ENCODE measurements at regions not wholly inside any gene's neighbourhood (a gene's known extent, or its start where the extent isn't known, plus 50 kb on each side); places are given as distances from the start of the nearest gene placed in this dataset.

GRCh38 chr11:70669281-70669680 lies 271.0 kb downstream of the CTTN start:
- TF ChIP-seq NFIC (IDR thresholded peaks at IDR 0.05) (no peak), EGR1 (IDR thresholded peaks at IDR 0.05) (no peak), REST (IDR thresholded peaks at IDR 0.05; ENCODE audit: low read depth) (no peak), ZBTB7A (IDR thresholded peaks at IDR 0.05; ENCODE audit: low read depth) (no peak)
